SU-DHL-6 (cell line): ENCODE measurements at regions not wholly inside any gene's neighbourhood (a gene's known extent, or its start where the extent isn't known, plus 50 kb on each side); places are given as distances from the start of the nearest gene placed in this dataset.
A peak's percentile ranks its signal among the peaks of the same experiment; 100 is the strongest.

ENCODE experiments used
- H2AFZ ChIP-seq: fragments of 200-600 bp; sonication (generic); 2 replicates; pipeline ENCODE4 v1.6.1; 2014; ENCODE audit warnings: low read depth, mild to moderate bottlenecking, moderate library complexity, mixed read lengths, antibody characterized with exemption, low read length; ENCODE audit not compliant: severe bottlenecking
- H3F3A ChIP-seq: fragments of 200-600 bp; shearing (Covaris generic); 2 replicates; pipeline ENCODE4 v1.6.0; 2016; ENCODE audit warnings: antibody characterized with exemption, mild to moderate bottlenecking; ENCODE audit not compliant: insufficient read depth
- H3K27ac ChIP-seq: fragments of 200-600 bp; sonication (generic); 2 replicates; pipeline ENCODE4 v1.5.1; 2016; ENCODE audit warnings: low read depth, mild to moderate bottlenecking, low read length, moderate library complexity, mixed read lengths
- H3K27me3 ChIP-seq: fragments of 200-600 bp; sonication (generic), shearing (Covaris generic); 2 replicates; pipeline ENCODE4 v1.6.0; 2014; ENCODE audit warnings: mild to moderate bottlenecking, low read length
- H3K36me3 ChIP-seq: fragments of 200-600 bp; sonication (generic); 2 replicates; pipeline ENCODE4 v1.6.1; 2014; ENCODE audit warnings: mild to moderate bottlenecking, low read length, mixed read lengths
- H3K4me2 ChIP-seq: fragments of 300-600, 200-600 bp; shearing (Covaris generic), sonication (generic); 2 replicates; pipeline ENCODE4 v1.6.0; 2014; ENCODE audit warnings: low read length, low read depth, mild to moderate bottlenecking; ENCODE audit not compliant: poor library complexity, severe bottlenecking
- H3K4me3 ChIP-seq: fragments of 200-600 bp; sonication (generic); 2 replicates; pipeline ENCODE4 v1.5.1; 2014; ENCODE audit warnings: antibody characterized with exemption, low read length, mild to moderate bottlenecking, mixed read lengths; ENCODE audit not compliant: insufficient read depth, poor library complexity, severe bottlenecking
- H3K79me2 ChIP-seq: fragments of 200-600 bp; sonication (generic); 2 replicates; pipeline ENCODE4 v1.6.1; 2014; ENCODE audit warnings: mild to moderate bottlenecking, low read length, moderate library complexity; ENCODE audit not compliant: insufficient read depth
- H3K9ac ChIP-seq: fragments of 200-600 bp; sonication (generic); 2 replicates; pipeline ENCODE4 v1.7.0; 2014; ENCODE audit warnings: mild to moderate bottlenecking, low read length
- H3K9me2 ChIP-seq: fragments of 200-600 bp; sonication (generic); replicated peaks from 2 replicates; pipeline ENCODE4 v1.6.1; 2014; ENCODE audit warnings: low read length; ENCODE audit not compliant: insufficient read depth
- H3K9me3 ChIP-seq: fragments of 200-600 bp; sonication (generic); 2 replicates; pipeline ENCODE4 v1.6.1; 2014; ENCODE audit warnings: low read length, mixed read lengths; ENCODE audit not compliant: insufficient read depth
- H4K20me1 ChIP-seq: fragments of 200-600 bp; sonication (generic); 2 replicates; pipeline ENCODE4 v1.6.1; 2014; ENCODE audit warnings: low read depth, mild to moderate bottlenecking, antibody characterized with exemption, low read length, moderate library complexity, mixed read lengths
- CTCF ChIP-seq: fragments of 200-600 bp; sonication (generic); IDR thresholded peaks from one replicate; pipeline ENCODE4 v1.5.1; 2017; ENCODE audit warnings: antibody characterized with exemption, mild to moderate bottlenecking, low read length, moderate library complexity; ENCODE audit not compliant: insufficient read depth, poor library complexity, severe bottlenecking
- EZH2phosphoT487 ChIP-seq: fragments of 200-600 bp; sonication (generic), shearing (Covaris generic); conservative IDR thresholded peaks from 2 replicates; pipeline ENCODE4 v1.6.1; 2018; ENCODE audit warnings: mild to moderate bottlenecking, antibody characterized with exemption, low read length, moderate library complexity, mixed read lengths

DNA sequence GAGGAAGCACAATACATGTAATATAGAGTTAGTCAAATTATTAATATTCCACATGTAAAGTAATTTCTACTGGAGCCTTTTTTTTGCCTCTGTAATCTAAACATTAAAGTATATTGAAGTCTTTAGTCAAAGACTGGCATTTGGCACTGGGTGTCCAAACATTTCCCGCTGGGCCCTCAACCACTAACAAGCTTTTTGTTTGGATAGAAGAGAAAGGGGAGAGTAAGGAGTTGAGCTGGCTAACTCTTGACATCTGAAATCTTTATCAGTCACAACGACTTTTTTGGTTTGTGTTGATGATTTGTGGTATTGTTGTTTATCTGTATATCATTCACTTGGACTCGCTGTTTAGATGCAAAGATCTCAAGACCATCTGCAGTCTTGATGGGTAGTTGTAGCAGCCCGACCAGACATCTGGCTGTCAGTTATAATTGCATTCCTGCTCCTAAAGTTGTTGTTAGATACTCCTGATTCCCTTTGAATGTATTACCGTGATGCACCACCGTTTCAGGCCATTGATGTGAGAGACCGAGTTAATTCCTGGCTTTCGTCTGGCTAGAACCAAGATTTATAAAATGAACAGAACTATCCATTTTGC lies 379.6 kb downstream of the MTX2 start:
- H3K9me2 ChIP-seq: no peaks in the 10 kb centered on the region
- TF ChIP-seq CTCF: no peak
- TF ChIP-seq EZH2phosphoT487: no peak

GRCh38 chr2:176650104-176650837 lies 381.0 kb downstream of the MTX2 start:
- Histone ChIP-seq H3K79me2 (no peaks in the 10 kb centered on the region), H3K27ac (no peak overlapping the region), H3K4me2 (no peak overlapping the region), H3K4me3 (no peak overlapping the region), H3K36me3 (no peaks in the 10 kb centered on the region), H3K9me3 (no peaks in the 10 kb centered on the region), H3K9ac (no peak overlapping the region), H4K20me1 (no peaks in the 10 kb centered on the region), H3K27me3 (no peaks in the 10 kb centered on the region), H3K9me2 (no peaks in the 10 kb centered on the region), H3F3A (no peaks in the 10 kb centered on the region), H2AFZ (no peak overlapping the region)
- no peak for TF ChIP-seq EZH2phosphoT487
- TF ChIP-seq CTCF: peak; percentile 11

More for the DNA sequence above, 379.6 kb downstream of the MTX2 start:
- no peaks in the 10 kb centered on the region for H3K9me3 ChIP-seq
- H4K20me1 ChIP-seq: no peaks in the 10 kb centered on the region
- H3K27ac ChIP-seq: no peak overlapping the region
- no peaks in the 10 kb centered on the region for H3K27me3 ChIP-seq
- H3K9ac ChIP-seq: no peak overlapping the region
- no peak overlapping the region for H3K4me2 ChIP-seq
- no peaks in the 10 kb centered on the region for H3K79me2 ChIP-seq
- H3K36me3 ChIP-seq: no peaks in the 10 kb centered on the region
- no peak overlapping the region for H2AFZ ChIP-seq
- no peak overlapping the region for H3K4me3 ChIP-seq
- H3F3A ChIP-seq: no peaks in the 10 kb centered on the region

GRCh38 chr2:176650838-176651555 lies 381.8 kb downstream of the MTX2 start:
- no peak overlapping the region for H3K27ac ChIP-seq
- no peaks in the 10 kb centered on the region for H3K27me3 ChIP-seq
- H4K20me1 ChIP-seq: no peaks in the 10 kb centered on the region
- H3K9me3 ChIP-seq: no peaks in the 10 kb centered on the region
- no peak overlapping the region for H3K4me2 ChIP-seq
- H2AFZ ChIP-seq: no peak overlapping the region
- no peaks in the 10 kb centered on the region for H3K36me3 ChIP-seq
- H3K9ac ChIP-seq: no peak overlapping the region
- no peaks in the 10 kb centered on the region for H3K9me2 ChIP-seq
- no peaks in the 10 kb centered on the region for H3F3A ChIP-seq
- TF ChIP-seq EZH2phosphoT487 (no peak), CTCF (no peak)
- H3K79me2 ChIP-seq: no peaks in the 10 kb centered on the region
- H3K4me3 ChIP-seq: no peak overlapping the region
